ENCODE measurements at regions not wholly inside any gene's neighbourhood (a gene's known extent, or its start where the extent isn't known, plus 50 kb on each side); places are given as distances from the start of the nearest gene placed in this dataset.

DNA sequence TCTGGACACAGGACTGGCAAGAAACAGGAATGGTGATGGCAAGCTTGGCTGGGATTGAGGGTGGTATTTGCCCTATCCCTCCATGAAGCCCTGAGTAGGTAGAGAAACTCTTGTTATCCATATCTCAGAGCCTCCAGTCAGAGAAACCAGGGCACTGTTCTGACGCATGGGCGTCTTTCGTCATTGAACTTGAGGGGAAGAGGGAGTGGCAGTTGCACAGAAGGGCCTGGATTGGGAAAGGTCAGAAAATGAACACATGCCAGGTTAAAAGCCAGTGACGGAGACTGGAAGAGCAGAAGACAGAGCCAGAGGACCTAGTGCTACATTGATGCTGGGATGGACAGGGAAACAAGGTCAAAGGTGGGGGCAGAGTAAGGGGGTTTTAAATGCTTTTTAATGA is 516.7 kb downstream of the PLPP3 start:
- H3K4me3 ChIP-seq (ENCODE audit: low read depth, low read length): no peak overlapping the region
- TF ChIP-seq CTCF (IDR thresholded peaks at IDR 0.05; ENCODE audit: borderline replicate concordance, insufficient read depth, low read depth, low read length): no peak

GRCh38 chr1:56061824-56062223 is 517.5 kb downstream of the PLPP3 start:
- H3K4me3 ChIP-seq (ENCODE audit: low read depth, low read length): no peak overlapping the region
- TF ChIP-seq CTCF (IDR thresholded peaks at IDR 0.05; ENCODE audit: borderline replicate concordance, insufficient read depth, low read depth, low read length): no peak

DNA sequence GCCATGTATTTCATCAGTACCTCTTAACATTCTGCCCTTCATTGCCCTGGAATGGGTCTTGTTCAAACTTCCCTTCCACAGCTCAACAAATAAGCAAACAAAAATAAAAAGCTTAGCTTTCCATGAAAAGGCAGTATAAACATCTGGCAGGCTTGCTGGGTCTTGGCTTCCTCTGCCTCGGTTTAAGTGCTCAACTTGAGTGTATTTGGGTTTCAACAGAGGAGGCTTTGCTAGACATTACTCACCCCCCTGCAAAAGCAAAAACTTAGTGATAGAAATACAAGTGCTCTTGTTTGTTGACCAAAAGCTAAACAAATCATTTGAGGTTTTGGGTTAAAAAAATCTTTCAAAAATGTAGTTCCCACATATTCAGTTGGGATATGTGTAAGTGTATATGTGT is 518.5 kb downstream of the PLPP3 start:
- no peak overlapping the region for H3K4me3 ChIP-seq (ENCODE audit: low read depth, low read length)
- no peak for TF ChIP-seq CTCF (IDR thresholded peaks at IDR 0.05; ENCODE audit: borderline replicate concordance, insufficient read depth, low read depth, low read length)

GRCh38 chr1:56057466-56058405 is 521.6 kb downstream of the PLPP3 start:
- no peak overlapping the region for H3K4me3 ChIP-seq (ENCODE audit: low read depth, low read length)
- no peak for TF ChIP-seq CTCF (IDR thresholded peaks at IDR 0.05; ENCODE audit: borderline replicate concordance, insufficient read depth, low read depth, low read length)

DNA sequence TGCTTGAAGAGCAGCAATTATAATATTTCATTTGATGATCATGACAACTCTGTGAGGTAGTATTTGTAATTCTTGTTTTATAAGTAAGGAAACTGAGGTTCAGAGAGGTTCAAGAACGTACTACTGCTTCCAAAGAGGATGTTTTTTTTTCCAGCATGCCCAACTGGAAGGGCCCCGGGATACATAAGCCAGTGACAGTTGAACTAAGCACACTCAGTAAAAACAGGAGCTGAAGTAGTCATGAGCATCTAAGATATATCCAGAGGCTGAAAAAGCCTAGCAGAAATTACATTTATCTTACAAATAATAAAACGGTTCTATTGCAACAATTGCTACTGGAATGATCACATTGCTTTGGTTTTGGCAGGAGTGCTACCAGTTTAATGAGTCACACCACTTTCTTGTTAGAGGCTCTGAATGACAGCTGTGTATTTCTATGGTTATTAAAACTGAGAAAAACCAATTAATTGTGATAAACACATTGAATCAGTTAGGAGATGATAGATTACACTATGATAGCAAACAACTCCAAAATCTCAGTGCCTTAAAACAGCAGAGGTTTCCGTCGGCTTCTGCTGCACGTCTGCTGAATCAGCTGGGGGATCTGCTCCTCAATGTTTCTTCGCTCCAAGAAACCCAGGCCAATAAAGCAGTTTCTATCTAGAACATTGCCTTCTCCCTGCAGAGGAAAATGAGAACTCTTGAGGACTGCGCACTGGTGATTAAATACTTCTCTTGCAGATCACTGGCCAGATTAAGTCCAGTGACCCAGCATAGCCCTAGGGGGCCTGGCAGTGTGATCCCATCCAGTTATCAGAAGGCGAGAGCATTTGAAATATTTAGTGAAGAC is 522.7 kb downstream of the PLPP3 start:
- no peak overlapping the region for H3K4me3 ChIP-seq (ENCODE audit: low read depth, low read length)
- TF ChIP-seq CTCF (IDR thresholded peaks at IDR 0.05; ENCODE audit: borderline replicate concordance, insufficient read depth, low read depth, low read length): no peak

GRCh38 chr1:56054959-56055358 is 524.4 kb downstream of the PLPP3 start:
- no peak overlapping the region for H3K4me3 ChIP-seq (ENCODE audit: low read depth, low read length)
- TF ChIP-seq CTCF (IDR thresholded peaks at IDR 0.05; ENCODE audit: borderline replicate concordance, insufficient read depth, low read depth, low read length): no peak

All from GM12875 (cell line).